ENCODE measurements at regions not wholly inside any gene's neighbourhood (a gene's known extent, or its start where the extent isn't known, plus 50 kb on each side); places are given as distances from the start of the nearest gene placed in this dataset.

DNA sequence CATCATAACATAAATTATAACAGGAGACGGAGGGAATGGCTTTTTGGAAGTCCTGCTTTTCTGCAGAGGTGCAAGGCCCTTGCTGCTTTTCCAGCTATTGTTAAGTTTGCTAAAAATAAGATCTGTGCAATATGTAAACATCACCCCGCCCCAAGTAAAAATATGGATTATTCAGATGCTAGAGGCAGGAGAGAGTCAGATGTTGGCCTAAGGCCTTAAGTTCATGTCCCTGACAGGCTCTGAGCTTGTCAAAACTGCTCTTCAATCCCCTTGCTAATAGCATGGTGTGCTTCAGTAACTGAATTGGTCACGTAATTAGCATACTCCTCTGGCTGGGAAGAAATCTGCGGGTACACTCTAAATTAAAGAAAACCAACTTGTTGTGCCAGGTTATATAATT lies 147.5 kb downstream of the BMP2 start:
- no TSS peak for BruUV-seq (replicated peaks)
- H3K27ac ChIP-seq (ENCODE audit: low read length), result no peak overlapping the region
- no peak overlapping the region for H3K4me3 ChIP-seq (ENCODE audit: low read depth in 2 of 2, low read length in 2 of 2)
- H3K36me3 ChIP-seq (ENCODE audit: control insufficient read depth, insufficient read depth, low read length), result no peaks in the 10 kb centered on the region
- no peaks in the 10 kb centered on the region for H3K9me3 ChIP-seq (ENCODE audit: control insufficient read depth, insufficient read depth, low read depth, low read length)
- intact Hi-C loops (cut with micrococcal nuclease; ENCODE audit: unreplicated experiment) (no loop called here), in situ Hi-C loops (cut with HindIII; ENCODE audit: low pct_unique_long_range_greater_than_20kb, low sequenced_read_pairs) (no loop called here)
- DNase-seq (ENCODE audit: low read depth, low spot score) (no peak), ATAC-seq (no peak)
- CTCF ChIA-PET, result no interaction called here
- POLR2A ChIA-PET, result no interaction called here
- H3K27me3 ChIP-seq (ENCODE audit: control insufficient read depth, insufficient read depth, low read length), result no peaks in the 10 kb centered on the region
- TF ChIP-seq TCF7L2 (IDR thresholded peaks at IDR 0.05; ENCODE audit: low read depth, low read length) (no peak), SIN3A (IDR thresholded peaks at IDR 0.05; ENCODE audit: borderline replicate concordance, insufficient read depth, low read depth, low read length) (no peak), POLR2AphosphoS5 (IDR thresholded peaks at IDR 0.05; ENCODE audit: low read depth, low read length) (no peak)
- TF ChIP-seq, protein P1, sequence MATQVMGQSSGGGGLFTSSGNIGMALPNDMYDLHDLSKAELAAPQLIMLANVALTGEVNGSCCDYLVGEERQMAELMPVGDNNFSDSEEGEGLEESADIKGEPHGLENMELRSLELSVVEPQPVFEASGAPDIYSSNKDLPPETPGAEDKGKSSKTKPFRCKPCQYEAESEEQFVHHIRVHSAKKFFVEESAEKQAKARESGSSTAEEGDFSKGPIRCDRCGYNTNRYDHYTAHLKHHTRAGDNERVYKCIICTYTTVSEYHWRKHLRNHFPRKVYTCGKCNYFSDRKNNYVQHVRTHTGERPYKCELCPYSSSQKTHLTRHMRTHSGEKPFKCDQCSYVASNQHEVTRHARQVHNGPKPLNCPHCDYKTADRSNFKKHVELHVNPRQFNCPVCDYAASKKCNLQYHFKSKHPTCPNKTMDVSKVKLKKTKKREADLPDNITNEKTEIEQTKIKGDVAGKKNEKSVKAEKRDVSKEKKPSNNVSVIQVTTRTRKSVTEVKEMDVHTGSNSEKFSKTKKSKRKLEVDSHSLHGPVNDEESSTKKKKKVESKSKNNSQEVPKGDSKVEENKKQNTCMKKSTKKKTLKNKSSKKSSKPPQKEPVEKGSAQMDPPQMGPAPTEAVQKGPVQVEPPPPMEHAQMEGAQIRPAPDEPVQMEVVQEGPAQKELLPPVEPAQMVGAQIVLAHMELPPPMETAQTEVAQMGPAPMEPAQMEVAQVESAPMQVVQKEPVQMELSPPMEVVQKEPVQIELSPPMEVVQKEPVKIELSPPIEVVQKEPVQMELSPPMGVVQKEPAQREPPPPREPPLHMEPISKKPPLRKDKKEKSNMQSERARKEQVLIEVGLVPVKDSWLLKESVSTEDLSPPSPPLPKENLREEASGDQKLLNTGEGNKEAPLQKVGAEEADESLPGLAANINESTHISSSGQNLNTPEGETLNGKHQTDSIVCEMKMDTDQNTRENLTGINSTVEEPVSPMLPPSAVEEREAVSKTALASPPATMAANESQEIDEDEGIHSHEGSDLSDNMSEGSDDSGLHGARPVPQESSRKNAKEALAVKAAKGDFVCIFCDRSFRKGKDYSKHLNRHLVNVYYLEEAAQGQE (IDR thresholded peaks at IDR 0.05; ENCODE audit: insufficient read depth in 1 of 2, low read depth in 2 of 2, low read length in 1 of 2), result no peak
- TF ChIP-seq, protein P2, sequence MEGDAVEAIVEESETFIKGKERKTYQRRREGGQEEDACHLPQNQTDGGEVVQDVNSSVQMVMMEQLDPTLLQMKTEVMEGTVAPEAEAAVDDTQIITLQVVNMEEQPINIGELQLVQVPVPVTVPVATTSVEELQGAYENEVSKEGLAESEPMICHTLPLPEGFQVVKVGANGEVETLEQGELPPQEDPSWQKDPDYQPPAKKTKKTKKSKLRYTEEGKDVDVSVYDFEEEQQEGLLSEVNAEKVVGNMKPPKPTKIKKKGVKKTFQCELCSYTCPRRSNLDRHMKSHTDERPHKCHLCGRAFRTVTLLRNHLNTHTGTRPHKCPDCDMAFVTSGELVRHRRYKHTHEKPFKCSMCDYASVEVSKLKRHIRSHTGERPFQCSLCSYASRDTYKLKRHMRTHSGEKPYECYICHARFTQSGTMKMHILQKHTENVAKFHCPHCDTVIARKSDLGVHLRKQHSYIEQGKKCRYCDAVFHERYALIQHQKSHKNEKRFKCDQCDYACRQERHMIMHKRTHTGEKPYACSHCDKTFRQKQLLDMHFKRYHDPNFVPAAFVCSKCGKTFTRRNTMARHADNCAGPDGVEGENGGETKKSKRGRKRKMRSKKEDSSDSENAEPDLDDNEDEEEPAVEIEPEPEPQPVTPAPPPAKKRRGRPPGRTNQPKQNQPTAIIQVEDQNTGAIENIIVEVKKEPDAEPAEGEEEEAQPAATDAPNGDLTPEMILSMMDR (IDR thresholded peaks at IDR 0.05), result no peak
- no peaks in the 10 kb centered on the region for H3K4me1 ChIP-seq (ENCODE audit: control insufficient read depth, insufficient read depth, low read length)

DNA sequence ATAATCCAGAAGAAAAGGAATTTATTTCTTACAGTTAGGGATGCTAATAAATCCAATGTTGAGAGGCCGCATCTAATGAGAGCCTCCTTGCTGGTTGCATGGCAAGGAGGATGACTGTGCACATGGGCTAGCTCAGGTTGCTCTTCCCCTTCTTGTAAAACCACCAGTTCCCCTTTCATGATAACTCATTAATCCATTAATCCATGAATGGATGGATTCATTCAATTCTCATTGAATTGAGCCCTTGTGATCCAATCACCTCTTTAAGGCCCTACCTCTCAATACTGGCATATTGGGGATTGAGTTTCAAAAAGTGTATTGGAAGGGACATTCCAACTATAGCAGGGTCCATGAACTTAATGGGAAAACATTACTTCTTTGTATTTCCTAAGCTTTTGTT lies 149.5 kb downstream of the BMP2 start:
- no peak for ATAC-seq
- TF ChIP-seq, protein P2 (IDR thresholded peaks at IDR 0.05), result no peak
- TF ChIP-seq TCF7L2 (IDR thresholded peaks at IDR 0.05; ENCODE audit: low read depth, low read length), result no peak
- TF ChIP-seq, protein P1 (IDR thresholded peaks at IDR 0.05; ENCODE audit: insufficient read depth in 1 of 2, low read depth in 2 of 2, low read length in 1 of 2), result no peak
- TF ChIP-seq SIN3A (IDR thresholded peaks at IDR 0.05; ENCODE audit: borderline replicate concordance, insufficient read depth, low read depth, low read length), result no peak
- no peak for TF ChIP-seq POLR2AphosphoS5 (IDR thresholded peaks at IDR 0.05; ENCODE audit: low read depth, low read length)
- POLR2A ChIA-PET, result no interaction called here
- Histone ChIP-seq H3K4me1 (ENCODE audit: control insufficient read depth, insufficient read depth, low read length) (no peaks in the 10 kb centered on the region), H3K27ac (ENCODE audit: low read length) (no peak overlapping the region), H3K36me3 (ENCODE audit: control insufficient read depth, insufficient read depth, low read length) (no peaks in the 10 kb centered on the region), H3K27me3 (ENCODE audit: control insufficient read depth, insufficient read depth, low read length) (no peaks in the 10 kb centered on the region), H3K9me3 (ENCODE audit: control insufficient read depth, insufficient read depth, low read depth, low read length) (no peaks in the 10 kb centered on the region), H3K4me3 (ENCODE audit: low read depth in 2 of 2, low read length in 2 of 2) (no peak overlapping the region)
- intact Hi-C loops (cut with micrococcal nuclease; ENCODE audit: unreplicated experiment) (no loop called here), in situ Hi-C loops (cut with HindIII; ENCODE audit: low pct_unique_long_range_greater_than_20kb, low sequenced_read_pairs) (no loop called here)
- CTCF ChIA-PET, result no interaction called here
- DNase-seq (ENCODE audit: low read depth, low spot score), result no peak
- BruUV-seq (replicated peaks), result no TSS peak

Data from Panc1 (cell line).